Right lobe of liver (tissue), 4 donors: ENCODE measurements at regions not wholly inside any gene's neighbourhood (a gene's known extent, or its start where the extent isn't known, plus 50 kb on each side); places are given as distances from the start of the nearest gene placed in this dataset.

Experiments
- POLR2A ChIP-seq: fragments of 450-650 bp; IDR thresholded peaks from one replicate; pipeline ENCODE4 v1.6.1; 2017; ENCODE audit warnings: antibody characterized with exemption, mild to moderate bottlenecking
- TF ChIP-seq, protein P1 (sequence below), 4 donors: fragments of 200-600 bp in 3 of 4; fragments of 450-650 bp in 1 of 4; IDR thresholded peaks; one replicate each; pipeline versions ENCODE4 v1.5.1 to v1.8.0; 2016 to 2022; ENCODE audit warnings: antibody characterized with exemption in 4 of 4, mild to moderate bottlenecking in 2 of 4
- donor health status: DM: no; HTN: no; CAD: no.
- donor health status: DM: no; HTN: no; CAD: no.
- donor health status: DM: no; HTN: yes; CAD: no.

DNA sequence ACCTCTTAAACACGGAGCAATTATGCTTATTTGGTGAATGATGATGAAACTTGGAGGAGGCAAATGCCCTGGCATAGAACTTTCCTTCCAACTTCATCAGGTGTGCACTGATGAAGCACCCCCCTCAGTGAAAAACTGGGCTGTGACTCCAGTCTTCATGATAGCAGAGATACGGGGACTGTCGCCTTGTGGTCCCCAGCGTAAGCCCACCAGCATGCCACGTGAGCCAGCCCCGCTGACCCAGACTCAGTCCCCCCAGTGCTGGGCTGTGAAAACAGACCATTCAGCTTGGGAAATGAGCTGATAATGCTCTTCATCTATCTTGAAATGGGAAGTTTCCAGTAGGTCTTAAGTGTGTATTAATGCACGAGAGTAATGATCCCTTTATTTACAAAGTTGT lies 177.0 kb downstream of the SNX10 start:
- no peak for TF ChIP-seq POLR2A
- TF ChIP-seq, protein P1, sequence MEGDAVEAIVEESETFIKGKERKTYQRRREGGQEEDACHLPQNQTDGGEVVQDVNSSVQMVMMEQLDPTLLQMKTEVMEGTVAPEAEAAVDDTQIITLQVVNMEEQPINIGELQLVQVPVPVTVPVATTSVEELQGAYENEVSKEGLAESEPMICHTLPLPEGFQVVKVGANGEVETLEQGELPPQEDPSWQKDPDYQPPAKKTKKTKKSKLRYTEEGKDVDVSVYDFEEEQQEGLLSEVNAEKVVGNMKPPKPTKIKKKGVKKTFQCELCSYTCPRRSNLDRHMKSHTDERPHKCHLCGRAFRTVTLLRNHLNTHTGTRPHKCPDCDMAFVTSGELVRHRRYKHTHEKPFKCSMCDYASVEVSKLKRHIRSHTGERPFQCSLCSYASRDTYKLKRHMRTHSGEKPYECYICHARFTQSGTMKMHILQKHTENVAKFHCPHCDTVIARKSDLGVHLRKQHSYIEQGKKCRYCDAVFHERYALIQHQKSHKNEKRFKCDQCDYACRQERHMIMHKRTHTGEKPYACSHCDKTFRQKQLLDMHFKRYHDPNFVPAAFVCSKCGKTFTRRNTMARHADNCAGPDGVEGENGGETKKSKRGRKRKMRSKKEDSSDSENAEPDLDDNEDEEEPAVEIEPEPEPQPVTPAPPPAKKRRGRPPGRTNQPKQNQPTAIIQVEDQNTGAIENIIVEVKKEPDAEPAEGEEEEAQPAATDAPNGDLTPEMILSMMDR (IDR thresholded peaks at IDR 0.05), result no peak
